NCI-H526 (cell line): ENCODE measurements at regions not wholly inside any gene's neighbourhood (a gene's known extent, or its start where the extent isn't known, plus 50 kb on each side); places are given as distances from the start of the nearest gene placed in this dataset.

Experiments
- DNase-seq, 2 experiments: peaks; one replicate each; lab custom pipeline; 2025; lab: John Stamatoyannopoulos, UW

GRCh38 chr6:22809370-22809769, 240.0 kb downstream of the HDGFL1 start:
- no peak for DNase-seq

GRCh38 chr6:22819209-22819608, 249.8 kb downstream of the HDGFL1 start:
- DNase-seq, result no peak

DNA sequence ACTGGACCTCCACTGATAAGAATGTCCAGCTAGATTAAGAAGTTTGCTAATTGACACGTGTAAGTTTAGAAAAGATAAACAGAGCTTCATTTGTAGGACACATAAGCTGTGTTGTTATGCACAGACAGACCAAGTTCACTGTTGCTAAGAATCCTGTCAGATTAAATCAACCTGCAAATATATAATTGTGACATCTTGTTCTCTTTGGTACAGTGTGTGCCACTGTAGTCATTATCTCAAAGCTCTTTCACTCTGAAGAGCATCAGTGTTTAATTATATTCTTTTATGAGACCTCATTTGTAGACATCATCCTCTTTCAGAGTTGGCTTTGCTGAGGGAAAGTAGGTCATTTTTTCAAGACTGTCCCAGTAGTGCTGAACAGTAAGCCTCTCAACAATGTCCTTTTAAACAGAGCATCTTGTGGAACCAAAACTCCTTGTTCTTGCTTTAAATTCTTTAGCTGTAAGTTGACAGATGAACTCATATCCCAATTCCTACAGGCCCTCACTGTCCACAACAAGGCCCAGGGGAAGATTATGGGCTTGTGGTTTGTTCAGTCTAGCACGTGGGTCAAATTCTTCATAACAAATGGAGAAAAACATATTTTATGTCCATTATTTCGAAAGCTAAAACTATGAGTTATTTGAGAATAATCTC, 252.4 kb downstream of the HDGFL1 start:
- no peak for DNase-seq

DNA sequence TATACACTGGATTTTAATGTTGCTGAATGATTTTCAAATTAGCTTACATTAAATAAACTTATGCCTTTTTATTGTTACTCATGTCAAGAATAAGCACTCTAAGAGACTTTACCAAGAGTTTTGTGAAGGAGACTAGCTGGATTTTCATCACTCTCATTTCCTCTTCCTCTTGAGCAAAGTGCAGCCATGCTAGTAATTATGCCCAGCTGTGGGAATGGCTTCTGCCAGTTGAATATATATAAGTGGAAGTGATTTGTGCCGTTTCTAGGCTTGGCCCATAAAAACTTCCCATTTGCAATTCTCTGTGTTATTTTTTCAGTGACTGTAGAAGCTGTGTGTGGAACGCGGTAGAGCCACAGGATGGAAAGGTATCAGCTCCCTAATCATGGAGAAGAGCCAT, 255.8 kb downstream of the HDGFL1 start:
- no peak for DNase-seq

GRCh38 chr6:22826961-22827360, 257.6 kb downstream of the HDGFL1 start:
- DNase-seq, result no peak

GRCh38 chr6:22827760-22828159, 258.4 kb downstream of the HDGFL1 start:
- DNase-seq, result no peak

DNA sequence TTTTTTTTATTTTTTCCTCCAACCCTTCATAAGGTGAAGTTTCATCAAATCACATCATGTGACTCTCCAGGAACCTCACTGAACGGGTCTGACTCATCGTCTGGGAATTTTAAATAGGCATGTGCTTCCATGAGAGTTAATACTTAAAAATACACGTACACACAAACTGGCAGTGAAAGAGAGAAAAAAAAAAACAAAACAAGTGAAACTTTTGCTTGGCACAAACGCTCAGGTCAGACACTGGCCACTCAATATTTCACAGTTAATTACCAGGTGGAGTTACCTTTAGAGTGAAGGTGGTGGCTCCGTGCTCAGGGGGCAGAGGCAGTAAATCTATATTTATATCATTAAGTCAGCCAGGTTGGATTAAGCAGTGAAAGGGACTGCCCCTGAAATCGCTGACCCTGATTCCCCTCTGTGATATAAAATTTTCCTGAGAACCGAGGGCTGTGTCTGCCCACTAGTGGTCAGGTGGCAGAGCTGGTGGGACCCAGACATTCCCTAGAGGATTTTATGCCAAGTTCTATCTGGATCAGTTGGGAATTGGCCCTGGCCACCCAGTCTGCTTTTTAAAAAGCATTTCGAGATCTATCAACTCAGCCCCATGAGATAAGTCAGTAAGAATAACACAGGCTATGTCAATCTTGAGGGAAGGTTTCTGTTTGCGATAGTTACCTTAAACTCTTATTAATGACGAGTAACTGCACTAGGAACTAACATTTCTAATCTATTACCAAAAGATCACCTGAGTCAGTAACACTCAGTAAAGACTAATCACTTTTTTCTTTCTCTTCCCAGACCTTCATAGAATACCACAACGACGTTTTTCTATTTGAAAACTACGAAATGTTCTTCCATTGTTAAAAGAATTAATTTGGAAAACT, 259.1 kb downstream of the HDGFL1 start:
- peak; percentile 64 to 81 for DNase-seq

DNA sequence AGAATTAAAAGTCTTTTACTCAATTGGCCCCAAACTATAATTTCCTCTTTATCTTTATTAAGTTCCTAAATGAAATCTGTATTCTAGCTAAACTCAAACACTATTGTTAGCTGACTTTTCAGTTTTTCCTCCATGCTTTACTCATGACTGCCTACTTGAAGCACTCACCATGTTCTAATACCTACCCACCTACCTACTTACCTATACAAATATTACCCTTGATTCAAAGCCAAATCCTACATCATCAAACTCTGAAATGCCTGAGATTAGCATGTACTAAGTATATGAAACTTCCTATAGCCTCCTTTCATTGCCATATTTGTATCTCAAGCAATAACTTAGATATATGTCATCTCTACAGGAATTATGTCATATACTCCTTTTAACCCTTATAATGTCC, 259.7 kb downstream of the HDGFL1 start:
- no peak for DNase-seq

DNA sequence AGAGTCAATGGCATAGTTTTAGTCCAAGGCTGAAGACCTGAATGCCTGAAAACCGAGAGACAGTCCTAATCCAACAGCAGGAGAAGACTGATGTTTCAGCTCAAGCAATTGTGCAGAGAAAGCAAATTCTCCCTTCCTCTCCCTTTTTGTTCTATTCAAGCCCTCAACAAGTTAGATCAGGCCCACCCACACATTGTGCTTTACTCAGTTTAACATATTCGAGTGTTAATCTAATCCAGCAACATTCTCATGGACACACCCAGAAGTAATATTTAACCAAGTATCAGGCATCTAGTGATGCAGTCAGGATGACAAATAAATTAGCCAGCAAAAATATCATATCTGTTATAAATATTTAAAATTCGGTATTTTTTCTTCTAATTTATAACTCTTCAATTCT, 261.1 kb downstream of the HDGFL1 start:
- DNase-seq, result no peak

- DNase-seq, result no peak
These were observed 263.8 kb downstream of the HDGFL1 start for GRCh38 chr6:22833191-22833590.

GRCh38 chr6:22838345-22838744, 269.0 kb downstream of the HDGFL1 start:
- DNase-seq, result no peak

DNA sequence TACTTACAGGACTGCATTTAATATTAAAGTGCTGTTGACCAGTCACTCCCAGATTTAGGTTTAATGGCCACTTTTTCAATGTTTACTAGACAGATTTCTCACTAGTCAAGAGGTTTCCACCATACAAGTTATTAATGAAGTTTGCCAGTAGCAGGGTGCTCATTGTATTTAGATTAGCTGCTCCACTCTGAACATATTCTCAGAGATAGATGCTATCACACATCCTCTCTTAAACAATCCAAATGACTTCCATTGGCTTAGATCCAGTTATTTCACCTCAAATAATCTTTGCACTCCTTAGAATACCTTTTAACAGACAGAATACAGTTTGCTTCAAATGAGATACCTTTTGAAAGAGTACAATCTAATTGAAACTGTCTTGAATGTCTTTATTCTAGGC, 276.1 kb downstream of the HDGFL1 start:
- DNase-seq, result no peak

GRCh38 chr6:22848121-22848520, 278.8 kb downstream of the HDGFL1 start:
- DNase-seq, result no peak

DNA sequence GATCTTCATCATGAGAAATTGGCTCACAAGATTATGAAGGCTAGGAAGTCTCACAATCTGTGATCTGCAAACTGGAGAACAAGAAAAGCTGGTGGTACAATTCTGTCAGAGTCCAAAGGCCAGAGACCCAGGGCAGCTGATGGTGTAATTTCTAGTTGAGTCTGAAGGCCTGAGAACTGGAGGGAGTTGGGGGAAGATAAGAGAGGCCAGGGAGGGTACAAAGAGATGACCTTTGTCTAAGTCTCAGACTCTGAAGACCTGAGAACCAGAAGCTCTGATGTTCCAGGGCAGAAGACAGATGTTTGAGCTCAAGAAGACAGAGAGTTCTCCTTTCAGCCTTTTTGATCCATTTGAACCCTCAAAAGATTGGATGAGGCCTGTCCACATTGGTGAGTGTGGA, 280.6 kb downstream of the HDGFL1 start:
- no peak for DNase-seq

GRCh38 chr6:22852101-22852500, 282.7 kb downstream of the HDGFL1 start:
- DNase-seq, result no peak

- DNase-seq, result no peak
These were observed 304.3 kb downstream of the HDGFL1 start for GRCh38 chr6:22873513-22874136.

DNA sequence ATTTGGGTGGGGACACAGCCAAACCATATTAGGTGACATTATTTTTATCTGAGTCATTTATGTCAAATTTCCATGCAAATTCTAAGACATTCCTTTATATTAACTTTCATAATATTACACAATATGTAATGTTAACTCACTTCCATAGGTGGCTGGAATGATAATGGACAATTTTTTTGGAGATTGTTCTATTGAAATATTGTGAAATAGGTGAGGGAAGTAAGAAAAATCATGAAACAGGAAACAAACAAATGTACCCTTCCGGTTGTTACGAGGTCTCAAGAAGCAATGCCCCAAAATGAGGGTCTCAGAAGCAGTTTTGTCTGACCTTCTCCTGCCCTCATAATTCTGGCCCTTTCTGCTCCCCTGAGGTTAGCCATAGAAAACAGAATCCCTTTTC, 306.5 kb downstream of the HDGFL1 start:
- DNase-seq, result no peak

DNA sequence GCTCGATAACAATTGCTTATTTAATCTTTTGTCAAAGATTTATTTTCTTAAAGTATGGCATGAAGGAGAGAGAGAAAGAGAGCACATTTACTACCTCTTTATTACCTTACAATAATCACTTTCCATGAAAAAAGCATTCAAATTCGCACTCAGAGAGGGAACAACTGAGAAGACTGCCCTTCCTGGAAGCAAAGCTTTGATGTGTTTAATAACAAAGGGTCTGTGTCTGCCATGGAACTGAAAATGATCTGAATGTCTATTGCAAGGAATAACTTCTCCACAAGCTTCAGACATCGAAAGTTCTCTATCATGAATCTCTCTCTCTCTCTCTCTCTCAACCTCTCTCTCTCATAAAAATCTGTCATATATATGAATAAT, 308.9 kb downstream of the HDGFL1 start:
- DNase-seq, result no peak

DNA sequence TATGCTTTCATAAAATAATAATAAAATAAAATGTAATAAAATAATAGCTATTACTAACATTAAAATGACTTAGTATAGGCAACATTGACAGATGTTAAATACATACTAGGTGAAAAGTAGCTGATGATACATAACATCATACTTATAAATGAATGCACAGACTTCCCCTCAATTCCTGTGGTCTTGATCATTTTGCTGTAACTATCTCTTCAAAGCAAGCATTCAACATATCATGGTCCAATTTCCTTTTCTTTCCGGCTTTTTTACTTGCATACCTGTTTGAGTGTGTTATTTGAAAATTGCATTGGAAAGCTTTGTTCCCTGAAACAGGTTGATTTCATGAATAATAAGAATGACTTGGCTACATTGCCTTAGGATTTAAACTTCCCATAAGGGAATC, 309.3 kb downstream of the HDGFL1 start:
- DNase-seq, result no peak

- DNase-seq, result no peak
These were observed 311.5 kb downstream of the HDGFL1 start for GRCh38 chr6:22880686-22881433.

DNA sequence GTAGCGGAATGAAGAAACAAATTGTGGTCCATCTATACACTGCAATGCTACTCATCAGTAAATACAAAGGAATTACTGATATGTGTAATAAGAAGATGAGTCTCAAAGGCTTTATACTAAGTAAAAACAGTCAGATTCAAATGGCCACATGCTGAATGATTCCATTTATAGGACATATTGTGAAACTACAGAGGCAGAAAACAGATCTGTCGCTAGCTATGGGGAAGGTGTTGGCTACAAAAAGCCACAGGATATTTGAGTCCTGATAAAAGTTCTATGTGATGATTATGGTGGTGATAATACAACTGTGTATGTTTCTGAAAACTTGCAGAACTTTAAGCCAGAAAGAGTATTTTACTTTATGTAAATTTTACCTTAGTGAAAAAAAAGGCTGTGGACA, 313.2 kb downstream of the HDGFL1 start:
- no peak for DNase-seq

DNA sequence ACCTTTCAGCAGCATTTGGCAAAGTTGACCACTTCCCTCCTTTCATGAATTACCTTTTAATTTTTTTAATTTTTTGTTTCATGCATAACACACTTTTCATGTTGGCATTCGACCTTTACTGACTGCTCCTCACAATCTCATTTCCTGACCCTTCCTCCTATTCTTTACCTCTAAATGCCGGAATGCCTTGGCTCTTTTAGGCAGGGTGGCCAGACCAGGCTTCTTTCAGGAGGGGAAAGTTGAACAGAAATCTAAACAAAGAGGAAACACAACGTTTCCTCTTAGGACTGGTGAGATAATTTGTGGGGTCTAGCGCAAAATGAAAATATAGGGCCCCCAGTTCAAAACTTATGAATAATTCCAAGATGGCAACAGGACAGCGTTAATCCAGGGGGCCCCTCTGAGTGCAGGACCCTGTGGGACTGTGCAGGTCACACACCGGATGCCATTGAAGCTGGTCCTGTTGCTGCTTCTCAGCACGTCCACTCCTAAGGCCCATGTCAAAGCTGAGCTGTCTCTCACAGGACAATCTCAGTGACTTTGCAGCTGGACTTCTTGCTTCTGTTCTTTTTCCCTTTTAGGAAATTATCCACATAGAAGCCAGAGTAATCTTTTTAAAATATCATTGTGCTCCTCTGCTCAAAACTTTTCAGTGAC, 313.8 kb downstream of the HDGFL1 start:
- no peak for DNase-seq
